Mesothelial cell of epicardium (in vitro differentiated cells): ENCODE measurements at regions not wholly inside any gene's neighbourhood (a gene's known extent, or its start where the extent isn't known, plus 50 kb on each side); places are given as distances from the start of the nearest gene placed in this dataset.

Experiments
- DNase-seq, 2 experiments: peaks; one replicate each; pipeline ENCODE4 v3.0.0; 2021; ENCODE audit warnings: low spot score in 2 of 2; ENCODE audit not compliant: unreplicated experiment in 2 of 2
- H3K27ac Mint-ChIP-seq: 2 replicates; pipeline ENCODE4 v1.8.0; 2021; ENCODE audit warnings: mixed read lengths
- H3K27me3 Mint-ChIP-seq: 2 replicates; pipeline ENCODE4 v1.8.0; 2021; ENCODE audit warnings: low read depth, mixed read lengths
- H3K36me3 Mint-ChIP-seq: 2 replicates; pipeline ENCODE4 v1.8.0; 2021; ENCODE audit warnings: mixed read lengths
- H3K4me1 Mint-ChIP-seq: 2 replicates; pipeline ENCODE4 v1.8.0; 2021; ENCODE audit warnings: mixed read lengths
- H3K4me3 Mint-ChIP-seq: 2 replicates; pipeline ENCODE4 v1.8.0; 2021; ENCODE audit warnings: mild to moderate bottlenecking, moderate library complexity, mixed read lengths
- H3K9me3 Mint-ChIP-seq: 2 replicates; pipeline ENCODE4 v1.8.0; 2021; ENCODE audit warnings: mixed read lengths
- TF ChIP-seq, protein P1 (sequence below): fragments of 200-600 bp; sonication (generic); IDR thresholded peaks from one replicate; pipeline ENCODE4 v1.5.0; 2021; ENCODE audit warnings: antibody characterized with exemption; ENCODE audit not compliant: unreplicated experiment

DNA sequence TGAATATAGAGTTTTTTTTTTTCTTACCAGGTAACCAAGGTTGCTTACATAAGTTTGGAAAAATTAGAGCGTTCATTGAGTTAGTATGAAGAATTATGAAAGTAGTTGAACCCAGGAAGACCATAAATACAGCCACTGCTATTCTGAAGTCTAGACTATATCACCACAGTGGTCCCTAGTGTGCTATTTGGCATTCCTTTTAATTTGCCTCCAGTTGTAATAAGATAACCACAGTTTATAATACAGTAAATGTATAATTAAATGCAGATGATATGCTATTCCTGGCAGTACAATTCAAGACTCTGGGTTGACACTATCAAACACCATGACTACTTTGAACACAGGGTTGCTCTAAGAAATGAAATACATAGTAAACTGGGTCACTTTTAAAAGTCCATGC is 270.5 kb downstream of the BRINP2 start:
- Mint-ChIP-seq H3K4me1 (peaks cover 27% of the 10 kb centered on the region), H3K27me3 (peaks cover 17% of the 10 kb centered on the region), H3K9me3 (no peaks in the 10 kb centered on the region), H3K36me3 (no peaks in the 10 kb centered on the region), H3K4me3 (no peak overlapping the region), H3K27ac (no peak overlapping the region)
- TF ChIP-seq, protein P1, sequence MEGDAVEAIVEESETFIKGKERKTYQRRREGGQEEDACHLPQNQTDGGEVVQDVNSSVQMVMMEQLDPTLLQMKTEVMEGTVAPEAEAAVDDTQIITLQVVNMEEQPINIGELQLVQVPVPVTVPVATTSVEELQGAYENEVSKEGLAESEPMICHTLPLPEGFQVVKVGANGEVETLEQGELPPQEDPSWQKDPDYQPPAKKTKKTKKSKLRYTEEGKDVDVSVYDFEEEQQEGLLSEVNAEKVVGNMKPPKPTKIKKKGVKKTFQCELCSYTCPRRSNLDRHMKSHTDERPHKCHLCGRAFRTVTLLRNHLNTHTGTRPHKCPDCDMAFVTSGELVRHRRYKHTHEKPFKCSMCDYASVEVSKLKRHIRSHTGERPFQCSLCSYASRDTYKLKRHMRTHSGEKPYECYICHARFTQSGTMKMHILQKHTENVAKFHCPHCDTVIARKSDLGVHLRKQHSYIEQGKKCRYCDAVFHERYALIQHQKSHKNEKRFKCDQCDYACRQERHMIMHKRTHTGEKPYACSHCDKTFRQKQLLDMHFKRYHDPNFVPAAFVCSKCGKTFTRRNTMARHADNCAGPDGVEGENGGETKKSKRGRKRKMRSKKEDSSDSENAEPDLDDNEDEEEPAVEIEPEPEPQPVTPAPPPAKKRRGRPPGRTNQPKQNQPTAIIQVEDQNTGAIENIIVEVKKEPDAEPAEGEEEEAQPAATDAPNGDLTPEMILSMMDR = no peak
- no peak for DNase-seq

DNA sequence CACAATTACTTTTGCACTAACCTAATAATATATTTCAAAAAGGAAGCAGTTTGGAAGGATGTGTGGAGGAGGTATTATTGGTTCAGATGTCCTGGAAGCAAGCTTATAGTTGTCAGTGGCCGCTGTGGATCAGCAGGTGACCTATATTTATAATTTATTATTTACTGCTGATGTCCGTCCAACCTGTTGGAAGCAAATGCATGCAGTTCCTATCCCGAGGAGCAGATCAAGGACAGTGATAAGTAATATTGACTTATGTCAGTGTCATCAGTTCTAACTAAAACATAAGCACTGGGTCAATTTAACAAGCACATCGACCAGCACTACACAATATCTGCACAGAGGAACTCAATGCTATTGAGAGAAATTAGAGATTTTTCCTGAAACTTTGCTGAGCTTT is 270.1 kb downstream of the BRINP2 start:
- no peak overlapping the region for H3K27ac Mint-ChIP-seq
- H3K4me1 Mint-ChIP-seq = peaks cover 22% of the 10 kb centered on the region
- no peaks in the 10 kb centered on the region for H3K9me3 Mint-ChIP-seq
- peaks cover 22% of the 10 kb centered on the region for H3K27me3 Mint-ChIP-seq
- TF ChIP-seq, protein P1 = no peak
- H3K4me3 Mint-ChIP-seq = no peak overlapping the region
- no peaks in the 10 kb centered on the region for H3K36me3 Mint-ChIP-seq
- DNase-seq = no peak

DNA sequence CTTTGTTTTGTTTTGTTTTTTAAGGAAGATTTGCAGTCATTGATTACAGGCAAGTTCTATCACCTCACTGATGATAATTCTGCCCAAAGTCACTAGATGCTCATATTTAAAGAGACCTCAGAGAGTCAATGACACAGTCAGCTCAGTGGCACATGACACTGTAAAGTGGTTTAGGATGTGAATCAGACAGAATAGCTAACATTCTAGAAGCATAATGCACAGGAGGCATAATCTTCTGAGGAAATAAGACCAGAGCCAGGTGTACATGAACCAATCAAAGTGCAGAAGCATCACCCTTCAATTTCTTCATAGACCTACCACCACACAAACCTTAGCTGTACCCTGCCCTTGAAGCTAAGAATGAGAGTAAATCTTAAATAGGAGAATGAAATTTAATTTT is 268.5 kb downstream of the BRINP2 start:
- Mint-ChIP-seq H3K4me3 (no peak overlapping the region), H3K4me1 (peaks cover 14% of the 10 kb centered on the region), H3K36me3 (no peaks in the 10 kb centered on the region), H3K27ac (no peak overlapping the region), H3K27me3 (peaks cover 25% of the 10 kb centered on the region), H3K9me3 (no peaks in the 10 kb centered on the region)
- TF ChIP-seq, protein P1 = no peak
- no peak for DNase-seq

DNA sequence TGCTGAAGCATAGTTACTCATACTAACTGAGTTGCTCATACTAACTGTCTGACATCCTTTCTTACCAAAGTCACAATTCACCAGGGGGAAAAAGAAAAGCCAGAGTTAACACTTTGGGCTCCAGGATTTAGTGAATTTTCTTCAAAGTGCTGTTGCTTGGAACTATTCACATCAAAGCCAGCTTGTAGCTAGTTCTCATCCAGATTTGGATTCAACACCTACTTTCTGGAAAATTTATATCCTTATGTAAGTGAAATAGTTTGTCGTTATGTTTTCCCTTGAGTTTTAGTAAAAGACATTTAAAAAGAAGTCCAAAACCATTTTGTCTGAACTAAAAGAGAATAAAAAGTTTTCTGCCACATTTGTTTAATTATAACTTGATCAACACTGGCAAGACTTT is 264.6 kb downstream of the BRINP2 start:
- Mint-ChIP-seq H3K4me1 (no peaks in the 10 kb centered on the region), H3K27me3 (peaks cover 32% of the 10 kb centered on the region), H3K27ac (no peak overlapping the region), H3K4me3 (no peak overlapping the region), H3K36me3 (no peaks in the 10 kb centered on the region), H3K9me3 (no peaks in the 10 kb centered on the region)
- TF ChIP-seq, protein P1 = no peak
- DNase-seq = no peak

DNA sequence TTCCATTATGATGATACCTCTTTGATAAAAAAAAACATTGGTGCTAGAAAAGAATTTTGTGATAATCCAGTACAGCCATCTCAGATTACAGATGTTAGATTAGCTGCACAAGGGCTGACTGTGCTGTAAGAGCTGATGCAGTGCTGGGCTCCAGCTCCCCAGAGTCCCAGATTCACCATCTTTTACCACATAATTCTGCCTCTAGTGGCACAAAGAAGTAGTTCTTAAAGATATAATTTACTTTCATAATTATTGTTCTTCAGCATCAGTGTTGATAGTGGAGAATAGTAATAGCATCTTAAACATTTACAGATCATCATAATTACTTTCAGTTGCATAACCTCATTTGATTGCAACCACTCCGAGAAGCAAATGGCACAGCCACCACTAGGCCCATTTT is 262.1 kb downstream of the BRINP2 start:
- no peak for DNase-seq
- peaks cover 20% of the 10 kb centered on the region for H3K27me3 Mint-ChIP-seq
- H3K36me3 Mint-ChIP-seq = no peaks in the 10 kb centered on the region
- TF ChIP-seq, protein P1 = peak; percentile 41
- no peak overlapping the region for H3K4me3 Mint-ChIP-seq
- H3K27ac Mint-ChIP-seq = no peak overlapping the region
- no peaks in the 10 kb centered on the region for H3K9me3 Mint-ChIP-seq
- peaks cover under 1% of the 10 kb centered on the region for H3K4me1 Mint-ChIP-seq

DNA sequence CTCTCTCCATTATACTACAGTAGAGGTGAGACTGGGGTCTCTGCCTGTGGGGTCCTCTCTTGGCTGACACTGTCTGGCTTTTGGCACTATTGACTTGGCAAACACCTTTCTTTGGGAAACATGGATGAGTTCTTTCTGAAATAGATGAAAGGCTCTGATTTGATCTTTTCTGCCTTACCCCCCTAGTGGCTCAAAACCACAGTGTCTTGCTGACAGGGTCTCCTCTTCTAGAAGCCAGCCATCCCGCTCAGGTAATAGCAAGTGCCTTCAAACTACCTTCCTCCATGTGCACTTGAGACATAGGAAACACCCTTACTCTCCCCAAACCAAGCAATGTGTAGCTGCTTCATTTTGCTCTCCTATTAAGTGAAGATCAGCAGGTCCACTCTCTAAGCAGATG is 260.4 kb downstream of the BRINP2 start:
- no peak overlapping the region for H3K4me3 Mint-ChIP-seq
- TF ChIP-seq, protein P1 = no peak
- H3K27me3 Mint-ChIP-seq = peaks cover 20% of the 10 kb centered on the region
- DNase-seq = no peak
- no peaks in the 10 kb centered on the region for H3K36me3 Mint-ChIP-seq
- H3K27ac Mint-ChIP-seq = no peak overlapping the region
- peaks cover 3% of the 10 kb centered on the region for H3K4me1 Mint-ChIP-seq
- no peaks in the 10 kb centered on the region for H3K9me3 Mint-ChIP-seq
